ENCODE measurements at regions not wholly inside any gene's neighbourhood (a gene's known extent, or its start where the extent isn't known, plus 50 kb on each side); places are given as distances from the start of the nearest gene placed in this dataset.

GRCh38 chr1:208646431-208646830 lies 402.2 kb upstream of the PLXNA2 start:
- H3K4me3 ChIP-seq (ENCODE audit: low read length in 2 of 2): no peak overlapping the region
- no peaks in the 10 kb centered on the region for H3K36me3 ChIP-seq (ENCODE audit: control insufficient read depth in 1 of 2, insufficient read depth in 2 of 2, low read length in 1 of 2)
- no peak overlapping the region for H3K27ac ChIP-seq (ENCODE audit: low read depth in 1 of 2, low read length in 2 of 2)
- intact Hi-C loops (cut with DNase I): no loop called here
- no peak for ATAC-seq (ENCODE audit: low FRiP score)
- WGBS, 2 donors: 93% methylated on average over 2 of the region's 2 CpGs
- H3K27me3 ChIP-seq (ENCODE audit: control insufficient read depth in 1 of 2, insufficient read depth in 2 of 2, low read length in 1 of 2): no peaks in the 10 kb centered on the region
- no peak for DNase-seq
- no peaks in the 10 kb centered on the region for H3K9me3 ChIP-seq (ENCODE audit: control insufficient read depth, low read length)
- H3K4me1 ChIP-seq (ENCODE audit: control insufficient read depth in 1 of 2, insufficient read depth in 2 of 2, low read length in 2 of 2): no peaks in the 10 kb centered on the region

- Histone ChIP-seq H3K36me3 (ENCODE audit: control insufficient read depth in 1 of 2, insufficient read depth in 2 of 2, low read length in 1 of 2) (no peaks in the 10 kb centered on the region), H3K4me3 (ENCODE audit: low read length in 2 of 2) (no peak overlapping the region), H3K4me1 (ENCODE audit: control insufficient read depth in 1 of 2, insufficient read depth in 2 of 2, low read length in 2 of 2) (no peaks in the 10 kb centered on the region), H3K9me3 (ENCODE audit: control insufficient read depth, low read length) (no peaks in the 10 kb centered on the region), H3K27ac (ENCODE audit: low read depth in 1 of 2, low read length in 2 of 2) (no peak overlapping the region), H3K27me3 (ENCODE audit: control insufficient read depth in 1 of 2, insufficient read depth in 2 of 2, low read length in 1 of 2) (no peaks in the 10 kb centered on the region)
- WGBS, 2 donors: 73% methylated on average over 3 of the region's 3 CpGs
- intact Hi-C loops (cut with DNase I): no loop called here
- DNase-seq (no peak), ATAC-seq (ENCODE audit: low FRiP score) (no peak)
Observed at GRCh38 chr1:208648146-208648545, 404.0 kb upstream of the PLXNA2 start.

- H3K27ac ChIP-seq (ENCODE audit: low read depth in 1 of 2, low read length in 2 of 2): no peak overlapping the region
- no peaks in the 10 kb centered on the region for H3K4me1 ChIP-seq (ENCODE audit: control insufficient read depth in 1 of 2, insufficient read depth in 2 of 2, low read length in 2 of 2)
- no peak overlapping the region for H3K4me3 ChIP-seq (ENCODE audit: low read length in 2 of 2)
- WGBS, 2 donors: 14 to 16% methylated on average over 8 of the region's 8 CpGs
- DNase-seq (peak in 1 of 2 donors; percentile 45), ATAC-seq (ENCODE audit: low FRiP score) (peak; percentile 79)
- H3K27me3 ChIP-seq (ENCODE audit: control insufficient read depth in 1 of 2, insufficient read depth in 2 of 2, low read length in 1 of 2): no peaks in the 10 kb centered on the region
- no peaks in the 10 kb centered on the region for H3K36me3 ChIP-seq (ENCODE audit: control insufficient read depth in 1 of 2, insufficient read depth in 2 of 2, low read length in 1 of 2)
- H3K9me3 ChIP-seq (ENCODE audit: control insufficient read depth, low read length): no peaks in the 10 kb centered on the region
- intact Hi-C loops (cut with DNase I): loop anchor here (5.0 kb wide), 2 partner anchors 540 to 555 kb away; no protein-coding TSS in a partner anchor
Observed at GRCh38 chr1:208652296-208653160, 408.3 kb upstream of the PLXNA2 start.

DNA sequence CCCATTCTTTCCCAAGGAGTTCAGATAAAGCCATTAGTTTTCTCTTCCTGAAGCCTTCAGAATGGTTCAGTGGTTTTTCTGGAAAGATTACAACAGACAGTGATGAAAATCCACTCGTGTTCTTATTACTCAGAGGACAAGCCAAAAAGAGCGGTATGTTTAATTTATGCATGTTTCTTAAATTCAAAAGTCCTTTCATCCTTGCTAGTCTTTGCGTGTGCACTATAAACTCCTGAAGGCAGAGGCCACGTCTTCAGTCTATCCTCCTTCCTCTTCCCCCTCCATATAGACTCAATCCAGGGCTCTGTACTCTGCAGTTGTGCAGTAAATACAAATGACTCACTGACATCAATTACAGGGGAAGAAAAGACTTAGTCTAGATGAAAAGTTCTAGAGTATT lies 409.2 kb upstream of the PLXNA2 start:
- Histone ChIP-seq H3K9me3 (ENCODE audit: control insufficient read depth, low read length) (no peaks in the 10 kb centered on the region), H3K4me3 (ENCODE audit: low read length in 2 of 2) (no peak overlapping the region), H3K36me3 (ENCODE audit: control insufficient read depth in 1 of 2, insufficient read depth in 2 of 2, low read length in 1 of 2) (no peaks in the 10 kb centered on the region), H3K27me3 (ENCODE audit: control insufficient read depth in 1 of 2, insufficient read depth in 2 of 2, low read length in 1 of 2) (no peaks in the 10 kb centered on the region), H3K4me1 (ENCODE audit: control insufficient read depth in 1 of 2, insufficient read depth in 2 of 2, low read length in 2 of 2) (no peaks in the 10 kb centered on the region), H3K27ac (ENCODE audit: low read depth in 1 of 2, low read length in 2 of 2) (no peak overlapping the region)
- intact Hi-C loops (cut with DNase I): loop anchor here (5.0 kb wide), 2 partner anchors 539 to 554 kb away; no protein-coding TSS in a partner anchor
- no peak for ATAC-seq (ENCODE audit: low FRiP score)
- DNase-seq: no peak
- WGBS, 2 donors: 70 to 71% methylated on average over 4 of the region's 4 CpGs

GRCh38 chr1:208654241-208654640 lies 410.1 kb upstream of the PLXNA2 start:
- 83 to 94% methylated on average over 3 of the region's 3 CpGs for WGBS, 2 donors
- intact Hi-C loops (cut with DNase I): loop anchor here (5.0 kb wide), 2 partner anchors 538 to 553 kb away; no protein-coding TSS in a partner anchor
- H3K9me3 ChIP-seq (ENCODE audit: control insufficient read depth, low read length): no peaks in the 10 kb centered on the region
- no peak overlapping the region for H3K27ac ChIP-seq (ENCODE audit: low read depth in 1 of 2, low read length in 2 of 2)
- no peak overlapping the region for H3K4me3 ChIP-seq (ENCODE audit: low read length in 2 of 2)
- H3K27me3 ChIP-seq (ENCODE audit: control insufficient read depth in 1 of 2, insufficient read depth in 2 of 2, low read length in 1 of 2): no peaks in the 10 kb centered on the region
- no peaks in the 10 kb centered on the region for H3K4me1 ChIP-seq (ENCODE audit: control insufficient read depth in 1 of 2, insufficient read depth in 2 of 2, low read length in 2 of 2)
- DNase-seq: no peak
- ATAC-seq (ENCODE audit: low FRiP score): no peak
- no peaks in the 10 kb centered on the region for H3K36me3 ChIP-seq (ENCODE audit: control insufficient read depth in 1 of 2, insufficient read depth in 2 of 2, low read length in 1 of 2)

DNA sequence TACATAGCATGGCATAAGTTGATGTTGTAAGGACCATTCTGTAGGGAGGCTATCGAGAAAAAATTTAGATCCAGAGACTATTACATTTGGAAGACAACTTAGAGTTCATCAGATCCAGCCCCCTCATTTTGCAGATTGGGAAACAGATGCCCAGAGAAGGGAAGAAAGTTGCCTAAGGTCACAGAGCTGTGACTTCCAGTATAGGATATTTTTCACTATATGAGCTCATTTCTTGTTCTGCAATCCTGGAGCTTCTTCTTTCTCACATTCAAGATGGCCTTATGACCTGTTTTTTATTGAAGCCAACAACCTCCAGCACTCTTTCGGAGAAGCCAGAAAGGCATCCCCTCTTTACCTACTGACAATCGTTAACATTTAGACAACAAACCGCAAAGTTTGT lies 421.8 kb upstream of the PLXNA2 start:
- Histone ChIP-seq H3K9me3 (ENCODE audit: control insufficient read depth, low read length) (no peaks in the 10 kb centered on the region), H3K4me1 (ENCODE audit: control insufficient read depth in 1 of 2, insufficient read depth in 2 of 2, low read length in 2 of 2) (no peaks in the 10 kb centered on the region), H3K36me3 (ENCODE audit: control insufficient read depth in 1 of 2, insufficient read depth in 2 of 2, low read length in 1 of 2) (no peaks in the 10 kb centered on the region), H3K27me3 (ENCODE audit: control insufficient read depth in 1 of 2, insufficient read depth in 2 of 2, low read length in 1 of 2) (peaks cover 0 to under 1% of the 10 kb centered on the region in 2 donors), H3K4me3 (ENCODE audit: low read length in 2 of 2) (no peak overlapping the region), H3K27ac (ENCODE audit: low read depth in 1 of 2, low read length in 2 of 2) (no peak overlapping the region)
- ATAC-seq (ENCODE audit: low FRiP score): no peak
- intact Hi-C loops (cut with DNase I): no loop called here
- 93 to 94% methylated on average over 4 of the region's 4 CpGs for WGBS, 2 donors
- DNase-seq: no peak

DNA sequence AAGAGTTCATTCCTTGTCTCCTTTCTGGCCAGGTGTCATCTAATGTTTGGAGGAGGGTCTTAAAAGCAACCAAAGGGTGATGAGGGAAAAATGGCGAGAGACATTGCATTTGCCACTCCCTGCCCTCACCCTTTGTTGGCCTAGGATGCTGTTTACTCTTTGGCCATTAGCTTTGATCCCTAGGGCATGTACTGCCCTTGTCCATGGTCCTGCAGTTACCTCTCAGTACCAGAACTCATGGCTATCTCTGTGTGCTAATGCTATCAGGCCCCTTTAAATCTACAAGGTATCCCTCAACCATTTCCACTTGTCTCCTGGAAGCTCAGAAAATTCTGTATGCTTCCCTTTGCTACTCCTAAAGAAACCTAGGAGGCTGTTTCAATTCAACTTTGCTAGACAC lies 424.8 kb upstream of the PLXNA2 start:
- H3K9me3 ChIP-seq (ENCODE audit: control insufficient read depth, low read length): no peaks in the 10 kb centered on the region
- intact Hi-C loops (cut with DNase I): no loop called here
- H3K27ac ChIP-seq (ENCODE audit: low read depth in 1 of 2, low read length in 2 of 2): no peak overlapping the region
- no peak overlapping the region for H3K4me3 ChIP-seq (ENCODE audit: low read length in 2 of 2)
- no peaks in the 10 kb centered on the region for H3K36me3 ChIP-seq (ENCODE audit: control insufficient read depth in 1 of 2, insufficient read depth in 2 of 2, low read length in 1 of 2)
- ATAC-seq (ENCODE audit: low FRiP score) (no peak), DNase-seq (no peak)
- no peaks in the 10 kb centered on the region for H3K27me3 ChIP-seq (ENCODE audit: control insufficient read depth in 1 of 2, insufficient read depth in 2 of 2, low read length in 1 of 2)
- 52 to 65% methylated on average over 1 of the region's 1 CpG for WGBS, 2 donors
- no peaks in the 10 kb centered on the region for H3K4me1 ChIP-seq (ENCODE audit: control insufficient read depth in 1 of 2, insufficient read depth in 2 of 2, low read length in 2 of 2)

- ATAC-seq (ENCODE audit: low FRiP score): no peak
- no peak for DNase-seq
- Histone ChIP-seq H3K4me3 (ENCODE audit: low read length in 2 of 2) (no peak overlapping the region), H3K27ac (ENCODE audit: low read depth in 1 of 2, low read length in 2 of 2) (no peak overlapping the region), H3K36me3 (ENCODE audit: control insufficient read depth in 1 of 2, insufficient read depth in 2 of 2, low read length in 1 of 2) (no peaks in the 10 kb centered on the region), H3K27me3 (ENCODE audit: control insufficient read depth in 1 of 2, insufficient read depth in 2 of 2, low read length in 1 of 2) (no peaks in the 10 kb centered on the region), H3K9me3 (ENCODE audit: control insufficient read depth, low read length) (no peaks in the 10 kb centered on the region), H3K4me1 (ENCODE audit: control insufficient read depth in 1 of 2, insufficient read depth in 2 of 2, low read length in 2 of 2) (no peaks in the 10 kb centered on the region)
- intact Hi-C loops (cut with DNase I): no loop called here
- WGBS, 2 donors: 83 to 85% methylated on average over 2 of the region's 2 CpGs
Observed at GRCh38 chr1:208670778-208671177, 426.6 kb upstream of the PLXNA2 start.
